K562 (cell line): ENCODE measurements at regions not wholly inside any gene's neighbourhood (a gene's known extent, or its start where the extent isn't known, plus 50 kb on each side); places are given as distances from the start of the nearest gene placed in this dataset.

Experiments used
- CREB1 ChIP-seq, 2 experiments: sonication (generic) in 1 of 2; formaldehyde crosslinking in 1 of 2; IDR thresholded peaks; 2 replicates each; pipeline versions ENCODE4 v1.6.1 to v1.8.0; 2012 to 2022; ENCODE audit warnings: inconsistent platforms in 1 of 2, mild to moderate bottlenecking in 1 of 2, missing genetic modification reagents in 1 of 2, moderate library complexity in 1 of 2
- MBD2 ChIP-seq: sonication (generic); IDR thresholded peaks from 2 replicates; pipeline ENCODE4 v1.6.1; 2016; ENCODE audit warnings: low read depth, borderline replicate concordance
- MYC ChIP-seq, 2 experiments: fragments of 250-450 bp in 1 of 2; sonication (Bioruptor Pico) in 1 of 2; IDR thresholded peaks; 2 replicates each; pipeline versions ENCODE4 v1.5.1 to v1.6.1; 2012 to 2021; ENCODE audit warnings: low read depth in 2 of 2, borderline replicate concordance in 1 of 2, improper control_type of control experiment in 1 of 2, low read length in 1 of 2, mild to moderate bottlenecking in 1 of 2, moderate library complexity in 1 of 2
- TCF3 ChIP-seq: sonication (generic); formaldehyde crosslinking; IDR thresholded peaks from 2 replicates; pipeline ENCODE4 v1.4.0; 2020; ENCODE audit warnings: mild to moderate bottlenecking, missing genetic modification reagents

GRCh38 chrX:80512924-80513323, 92.7 kb downstream of the TENT5D start:
- TF ChIP-seq MYC (IDR thresholded peaks at IDR 0.05; ENCODE audit: low read depth, low read length): no peak
- TF ChIP-seq MYC (CRISPR knock-in tag; IDR thresholded peaks at IDR 0.05; ENCODE audit: borderline replicate concordance, low read depth): no peak
- no peak for TF ChIP-seq CREB1 (IDR thresholded peaks at IDR 0.05)
- no peak for TF ChIP-seq CREB1 (CRISPR knock-in tag; IDR thresholded peaks at IDR 0.05)
- no peak for TF ChIP-seq MBD2
- TF ChIP-seq TCF3: no peak
